GM23248 (cell line): ENCODE measurements at regions not wholly inside any gene's neighbourhood (a gene's known extent, or its start where the extent isn't known, plus 50 kb on each side); places are given as distances from the start of the nearest gene placed in this dataset.

Experiments
- DNase-seq: peaks from one replicate; pipeline ENCODE4 v3.0.0-alpha.2; 2015
- H2AFZ ChIP-seq: fragments of 200-600 bp; sonication (generic); 2 replicates; pipeline ENCODE4 v1.6.1; 2016; ENCODE audit warnings: antibody characterized with exemption
- H3F3A ChIP-seq: fragments of 200-600 bp; sonication (generic); 2 replicates; pipeline ENCODE4 v1.6.1; 2016; ENCODE audit warnings: mild to moderate bottlenecking, antibody characterized with exemption, mixed run types; ENCODE audit not compliant: insufficient read depth
- H3K27ac ChIP-seq: fragments of 200-600 bp; sonication (generic); 2 replicates; pipeline ENCODE4 v1.5.1; 2016; ENCODE audit warnings: mild to moderate bottlenecking
- H3K27me3 ChIP-seq: fragments of 200-600 bp; sonication (generic); replicated peaks from 2 replicates; pipeline ENCODE4 v1.6.1; 2016; ENCODE audit warnings: mild to moderate bottlenecking; ENCODE audit not compliant: insufficient read depth
- H3K36me3 ChIP-seq: fragments of 200-600 bp; sonication (generic); 2 replicates; pipeline ENCODE4 v1.6.1; 2016; ENCODE audit warnings: low read depth, mild to moderate bottlenecking
- H3K4me1 ChIP-seq: fragments of 200-600 bp; sonication (generic); 2 replicates; pipeline ENCODE4 v1.6.1; 2016; ENCODE audit warnings: mild to moderate bottlenecking; ENCODE audit not compliant: insufficient read depth
- H3K4me2 ChIP-seq: fragments of 200-600 bp; sonication (generic); one replicate; pipeline ENCODE4 v1.6.1; 2016; ENCODE audit warnings: mild to moderate bottlenecking; ENCODE audit not compliant: unreplicated experiment
- H3K4me3 ChIP-seq: fragments of 200-600 bp; sonication (generic); 2 replicates; pipeline ENCODE4 v1.5.1; 2016; ENCODE audit warnings: mild to moderate bottlenecking
- H3K79me2 ChIP-seq: fragments of 200-600 bp; sonication (generic); 2 replicates; pipeline ENCODE4 v1.6.1; 2016; ENCODE audit warnings: mild to moderate bottlenecking; ENCODE audit not compliant: insufficient read depth
- H3K9ac ChIP-seq: fragments of 200-600 bp; sonication (generic); 2 replicates; pipeline ENCODE4 v1.6.1; 2016; ENCODE audit warnings: mild to moderate bottlenecking
- H3K9me2 ChIP-seq: fragments of 200-600 bp; sonication (generic); 2 replicates; pipeline ENCODE4 v1.6.1; 2016; ENCODE audit warnings: mixed run types, mild to moderate bottlenecking, moderate library complexity; ENCODE audit not compliant: insufficient read depth
- H3K9me3 ChIP-seq: fragments of 200-600 bp; sonication (generic); one replicate; pipeline ENCODE4 v1.6.1; 2017; ENCODE audit warnings: low read depth
- H4K20me1 ChIP-seq: fragments of 200-600 bp; sonication (generic); 2 replicates; pipeline ENCODE4 v1.6.0; 2016; ENCODE audit not compliant: insufficient read depth
- EZH2 ChIP-seq: fragments of 200-600 bp; sonication (generic); IDR thresholded peaks from 2 replicates; pipeline ENCODE4 v1.6.1; 2018; ENCODE audit warnings: antibody characterized with exemption, mild to moderate bottlenecking; ENCODE audit not compliant: insufficient read depth, poor library complexity, severe bottlenecking
- EZH2phosphoT487 ChIP-seq: fragments of 200-600 bp; sonication (generic); IDR thresholded peaks from 2 replicates; pipeline ENCODE4 v1.6.1; 2018; ENCODE audit warnings: antibody characterized with exemption, moderate library complexity, mild to moderate bottlenecking, low read depth; ENCODE audit not compliant: insufficient read depth
- WGBS, 2 experiments: methylation state at CpG; one replicate each; pipeline ENCODE4 v1.1.6; 2015 to 2017; ENCODE audit warnings: low lambda C conversion rate in 2 of 2, low coverage in 1 of 2; ENCODE audit errors: missing lambda C conversion rate in 2 of 2; 5-methylcytosine and 5-hydroxymethylcytosine counted together
- in situ Hi-C: fragments of 300-500 bp; cut with MboI; formaldehyde crosslinking; loops from 2 replicates; pipeline ENCODE4 v1.15.0; 2020

DNA sequence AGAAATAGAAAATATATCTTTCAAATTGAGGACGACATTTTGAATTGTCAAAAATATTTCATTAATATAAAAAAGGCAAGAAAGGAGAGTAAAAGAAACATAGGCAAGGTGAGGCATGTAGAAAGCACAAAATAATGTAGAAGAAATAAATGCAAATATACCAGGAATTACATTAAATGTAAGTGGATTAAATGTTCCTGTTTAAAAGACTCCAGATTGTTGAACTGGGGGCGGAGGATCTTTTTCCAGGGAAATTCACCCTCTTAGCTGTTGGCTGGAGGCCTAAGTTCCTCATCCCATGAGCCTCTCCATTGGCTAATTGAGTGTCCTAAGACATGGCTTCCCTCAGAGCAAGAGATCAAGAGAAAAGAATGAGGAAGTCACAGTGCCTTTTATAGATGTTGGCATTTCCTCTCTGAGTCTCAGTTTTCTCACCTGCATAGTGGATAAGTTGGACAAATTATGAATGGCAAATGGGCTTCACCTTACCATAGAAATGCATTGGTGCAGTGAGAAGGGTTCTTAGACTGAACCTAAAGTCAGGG lies 147.4 kb upstream of the SMAD3 start:
- H3K9me3 ChIP-seq: no peaks in the 10 kb centered on the region
- H3K9me2 ChIP-seq: no peaks in the 10 kb centered on the region
- H2AFZ ChIP-seq: no peak overlapping the region
- H4K20me1 ChIP-seq: no peaks in the 10 kb centered on the region
- in situ Hi-C loops: no loop called here
- no peaks in the 10 kb centered on the region for H3F3A ChIP-seq
- H3K27me3 ChIP-seq: no peaks in the 10 kb centered on the region
- WGBS, 2 experiments: 93 to 97% methylated on average over 2 of the region's 2 CpGs
- DNase-seq: no peak
- no peaks in the 10 kb centered on the region for H3K4me1 ChIP-seq
- H3K36me3 ChIP-seq: peaks cover 3% of the 10 kb centered on the region; the same call in 1 of the 2 replicates
- no peak overlapping the region for H3K9ac ChIP-seq
- no peak overlapping the region for H3K4me2 ChIP-seq
- H3K27ac ChIP-seq: no peak overlapping the region
- no peaks in the 10 kb centered on the region for H3K79me2 ChIP-seq
- H3K4me3 ChIP-seq: no peak overlapping the region
- TF ChIP-seq EZH2phosphoT487: no peak

DNA sequence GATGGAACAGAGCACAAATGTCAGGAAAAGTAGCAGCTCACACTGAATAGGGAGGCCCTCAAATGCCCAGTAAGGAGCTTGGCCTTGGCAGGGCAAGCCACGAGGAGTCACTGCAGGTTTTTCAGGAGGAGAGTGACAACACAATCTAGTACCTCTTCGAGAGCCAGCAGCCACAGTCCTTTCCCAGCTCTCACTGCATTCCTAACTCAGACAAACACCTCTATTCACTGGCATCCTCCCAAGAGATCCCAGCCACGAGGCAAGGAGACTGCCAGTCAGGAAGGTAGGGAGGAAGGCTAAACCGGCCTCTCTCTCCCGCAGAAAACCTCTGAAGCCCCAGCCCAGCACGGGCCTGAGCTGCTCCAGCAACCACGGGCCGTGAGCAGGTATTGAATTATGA lies 146.0 kb upstream of the SMAD3 start:
- Histone ChIP-seq H3K9me3 (no peaks in the 10 kb centered on the region), H3K27me3 (no peaks in the 10 kb centered on the region), H3K27ac (no peak overlapping the region), H3K4me3 (no peak overlapping the region), H3K9me2 (no peaks in the 10 kb centered on the region), H3K4me2 (no peak overlapping the region), H3K4me1 (no peaks in the 10 kb centered on the region), H4K20me1 (no peaks in the 10 kb centered on the region), H3K9ac (no peak overlapping the region), H3F3A (no peaks in the 10 kb centered on the region), H3K36me3 (peaks cover 3% of the 10 kb centered on the region; the same call in 1 of the 2 replicates), H2AFZ (no peak overlapping the region), H3K79me2 (no peaks in the 10 kb centered on the region)
- TF ChIP-seq EZH2 (no peak), EZH2phosphoT487 (no peak)
- in situ Hi-C loops: no loop called here
- 80 to 83% methylated on average over 8 of the region's 8 CpGs for WGBS, 2 experiments
- DNase-seq: no peak

DNA sequence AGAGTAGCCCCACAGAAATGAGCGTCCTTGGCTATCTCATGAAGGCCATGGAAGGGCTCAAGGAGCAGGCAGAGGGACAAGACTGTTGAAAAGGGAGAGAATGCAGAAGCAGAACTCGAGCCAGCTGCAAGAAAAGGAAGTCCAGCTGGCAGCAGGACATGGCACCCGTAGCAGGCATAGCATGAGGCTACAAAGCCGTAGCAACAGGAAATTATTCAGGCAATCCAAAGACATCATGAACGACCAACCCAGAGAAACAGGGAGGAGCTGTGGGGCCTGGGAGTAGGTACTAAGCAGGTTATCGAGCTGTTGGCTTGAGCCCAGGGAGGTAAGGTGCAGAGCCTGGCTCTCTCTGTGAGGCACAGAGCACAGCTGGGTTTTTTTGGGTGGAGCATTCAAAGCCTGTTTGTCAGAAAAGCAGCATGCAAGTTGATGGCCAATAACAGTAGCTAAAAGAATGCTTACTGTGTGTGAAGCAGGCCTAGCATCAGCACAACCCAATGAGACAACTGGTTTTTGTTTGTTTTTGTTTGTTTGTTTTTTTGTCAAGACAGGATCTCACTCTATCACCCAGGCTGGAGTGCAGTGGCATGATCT lies 144.0 kb upstream of the SMAD3 start:
- Histone ChIP-seq H3K4me2 (no peak overlapping the region), H3K27ac (no peak overlapping the region), H3F3A (no peaks in the 10 kb centered on the region), H3K79me2 (no peaks in the 10 kb centered on the region), H3K4me1 (no peaks in the 10 kb centered on the region), H3K36me3 (peaks cover 3% of the 10 kb centered on the region; the same call in 1 of the 2 replicates), H3K9me2 (no peaks in the 10 kb centered on the region), H4K20me1 (no peaks in the 10 kb centered on the region), H3K9ac (no peak overlapping the region), H3K27me3 (no peaks in the 10 kb centered on the region), H3K9me3 (no peaks in the 10 kb centered on the region), H2AFZ (no peak overlapping the region), H3K4me3 (no peak overlapping the region)
- in situ Hi-C loops: no loop called here
- no peak for DNase-seq
- TF ChIP-seq EZH2 (no peak), EZH2phosphoT487 (no peak)
- WGBS, 2 experiments: 22 to 34% methylated on average over 6 of the region's 6 CpGs

DNA sequence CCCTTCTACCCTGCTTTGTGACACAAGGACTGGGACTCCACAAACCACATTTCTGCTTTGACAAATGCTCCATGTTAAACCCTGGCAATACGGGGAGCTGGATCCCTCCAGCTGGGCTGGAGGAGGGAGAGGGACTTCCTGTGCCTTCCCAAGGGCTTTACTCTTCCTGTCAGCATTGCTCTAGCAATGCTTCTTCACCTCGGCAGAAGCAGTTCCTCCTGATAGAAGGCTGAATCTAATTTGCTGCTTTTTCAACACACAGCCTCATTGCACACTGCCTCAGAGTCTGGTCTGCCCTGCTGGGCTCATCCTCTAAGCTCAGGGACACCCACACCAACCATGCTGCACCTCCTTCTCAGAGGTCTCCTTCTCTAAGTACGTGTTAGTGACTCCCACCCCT lies 142.8 kb upstream of the SMAD3 start:
- H3K4me3 ChIP-seq: no peak overlapping the region
- H2AFZ ChIP-seq: no peak overlapping the region
- in situ Hi-C loops: no loop called here
- no peak overlapping the region for H3K27ac ChIP-seq
- H3K4me1 ChIP-seq: no peaks in the 10 kb centered on the region
- DNase-seq: no peak
- no peaks in the 10 kb centered on the region for H3K79me2 ChIP-seq
- 68 to 78% methylated on average over 3 of the region's 3 CpGs for WGBS, 2 experiments
- no peak overlapping the region for H3K9ac ChIP-seq
- no peaks in the 10 kb centered on the region for H3K36me3 ChIP-seq
- H3K9me3 ChIP-seq: no peaks in the 10 kb centered on the region
- H4K20me1 ChIP-seq: no peaks in the 10 kb centered on the region
- no peaks in the 10 kb centered on the region for H3F3A ChIP-seq
- TF ChIP-seq EZH2phosphoT487 (no peak), EZH2 (no peak)
- no peaks in the 10 kb centered on the region for H3K9me2 ChIP-seq
- no peaks in the 10 kb centered on the region for H3K27me3 ChIP-seq
- H3K4me2 ChIP-seq: no peak overlapping the region
